ENCODE measurements at regions not wholly inside any gene's neighbourhood (a gene's known extent, or its start where the extent isn't known, plus 50 kb on each side); places are given as distances from the start of the nearest gene placed in this dataset.

DNA sequence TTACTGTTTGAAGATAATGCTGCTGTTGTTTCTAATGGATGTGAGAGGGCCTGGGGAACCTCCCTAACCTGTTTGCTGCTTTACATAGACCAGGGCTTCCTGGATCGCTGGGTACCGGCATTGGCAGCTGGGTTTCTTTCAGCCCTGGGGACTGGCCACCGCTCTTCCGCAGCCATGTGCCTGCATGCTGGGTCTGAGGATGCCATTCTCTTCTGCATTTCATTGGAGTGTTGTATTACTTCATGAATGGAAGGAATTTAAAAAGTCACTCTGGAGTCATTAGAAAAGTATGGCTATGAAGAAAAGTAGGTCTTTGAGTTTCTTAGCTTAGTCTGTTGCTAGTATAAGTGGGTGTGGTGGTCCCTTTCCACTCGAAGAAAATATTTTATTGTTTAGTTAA lies 107.3 kb upstream of the MGAT5 start:
- no peaks in the 10 kb centered on the region for H3K9me2 ChIP-seq (replicated peaks; ENCODE audit: control insufficient read depth, low read length)
- no peak overlapping the region for H3K4me3 ChIP-seq (ENCODE audit: low read length)
- H4K20me1 ChIP-seq (ENCODE audit: control insufficient read depth, insufficient read depth, low read depth, low read length) = no peaks in the 10 kb centered on the region
- no peak overlapping the region for H3K27ac ChIP-seq (ENCODE audit: low read depth, low read length)
- no peaks in the 10 kb centered on the region for H3K9me3 ChIP-seq (ENCODE audit: control insufficient read depth, insufficient read depth, low read length)
- H3F3A ChIP-seq (ENCODE audit: control insufficient read depth, insufficient read depth) = no peaks in the 10 kb centered on the region
- H3K27me3 ChIP-seq (ENCODE audit: control insufficient read depth, low read length) = no peaks in the 10 kb centered on the region
- peaks cover 89% of the 10 kb centered on the region for H3K79me2 ChIP-seq (ENCODE audit: control insufficient read depth, low read length)
- peaks cover 3% of the 10 kb centered on the region; the same call in 1 of the 2 replicates for H3K36me3 ChIP-seq (ENCODE audit: control insufficient read depth, low read length)
- peaks cover 3% of the 10 kb centered on the region; the same call in 1 of the 2 replicates for H3K4me1 ChIP-seq (ENCODE audit: control insufficient read depth, low read length)
- no peak overlapping the region for H3K4me2 ChIP-seq (ENCODE audit: low read length)
- TF ChIP-seq, protein P1, sequence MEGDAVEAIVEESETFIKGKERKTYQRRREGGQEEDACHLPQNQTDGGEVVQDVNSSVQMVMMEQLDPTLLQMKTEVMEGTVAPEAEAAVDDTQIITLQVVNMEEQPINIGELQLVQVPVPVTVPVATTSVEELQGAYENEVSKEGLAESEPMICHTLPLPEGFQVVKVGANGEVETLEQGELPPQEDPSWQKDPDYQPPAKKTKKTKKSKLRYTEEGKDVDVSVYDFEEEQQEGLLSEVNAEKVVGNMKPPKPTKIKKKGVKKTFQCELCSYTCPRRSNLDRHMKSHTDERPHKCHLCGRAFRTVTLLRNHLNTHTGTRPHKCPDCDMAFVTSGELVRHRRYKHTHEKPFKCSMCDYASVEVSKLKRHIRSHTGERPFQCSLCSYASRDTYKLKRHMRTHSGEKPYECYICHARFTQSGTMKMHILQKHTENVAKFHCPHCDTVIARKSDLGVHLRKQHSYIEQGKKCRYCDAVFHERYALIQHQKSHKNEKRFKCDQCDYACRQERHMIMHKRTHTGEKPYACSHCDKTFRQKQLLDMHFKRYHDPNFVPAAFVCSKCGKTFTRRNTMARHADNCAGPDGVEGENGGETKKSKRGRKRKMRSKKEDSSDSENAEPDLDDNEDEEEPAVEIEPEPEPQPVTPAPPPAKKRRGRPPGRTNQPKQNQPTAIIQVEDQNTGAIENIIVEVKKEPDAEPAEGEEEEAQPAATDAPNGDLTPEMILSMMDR (IDR thresholded peaks at IDR 0.05; ENCODE audit: low read depth, low read length, poor library complexity, severe bottlenecking) = no peak
- no peak for TF ChIP-seq EZH2phosphoT487 (IDR thresholded peaks at IDR 0.05; ENCODE audit: borderline replicate concordance, low read length)

DNA sequence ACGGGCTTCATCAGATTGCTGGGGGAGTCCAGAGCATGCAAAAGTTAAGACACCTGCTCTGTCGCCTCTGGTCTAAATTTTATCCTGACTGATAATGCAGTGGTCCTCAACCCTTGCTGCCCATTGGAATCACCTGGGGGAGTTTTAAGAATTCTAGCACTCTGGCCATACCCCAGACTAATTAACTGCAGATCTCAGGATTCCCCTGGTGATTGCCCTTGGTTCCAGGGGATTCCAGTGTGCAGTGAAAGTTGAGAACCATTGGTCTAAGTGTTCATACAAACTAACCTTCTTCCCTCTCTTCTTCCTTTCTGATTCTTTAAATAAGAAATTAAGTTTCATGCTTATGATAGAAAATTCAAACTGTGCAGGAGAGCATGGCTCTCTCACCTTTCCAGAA lies 105.7 kb upstream of the MGAT5 start:
- Histone ChIP-seq H3K4me3 (ENCODE audit: low read length) (no peak overlapping the region), H4K20me1 (ENCODE audit: control insufficient read depth, insufficient read depth, low read depth, low read length) (no peaks in the 10 kb centered on the region), H3K4me2 (ENCODE audit: low read length) (no peak overlapping the region), H3K27me3 (ENCODE audit: control insufficient read depth, low read length) (no peaks in the 10 kb centered on the region), H3K4me1 (ENCODE audit: control insufficient read depth, low read length) (peaks cover 3% of the 10 kb centered on the region; the same call in 1 of the 2 replicates), H3K79me2 (ENCODE audit: control insufficient read depth, low read length) (peaks cover 81% of the 10 kb centered on the region), H3K36me3 (ENCODE audit: control insufficient read depth, low read length) (peaks cover 3% of the 10 kb centered on the region; the same call in 1 of the 2 replicates), H3F3A (ENCODE audit: control insufficient read depth, insufficient read depth) (no peaks in the 10 kb centered on the region), H3K9me2 (replicated peaks; ENCODE audit: control insufficient read depth, low read length) (no peaks in the 10 kb centered on the region), H3K9me3 (ENCODE audit: control insufficient read depth, insufficient read depth, low read length) (no peaks in the 10 kb centered on the region), H3K27ac (ENCODE audit: low read depth, low read length) (no peak overlapping the region)
- no peak for TF ChIP-seq EZH2phosphoT487 (IDR thresholded peaks at IDR 0.05; ENCODE audit: borderline replicate concordance, low read length)
- TF ChIP-seq, protein P1 (IDR thresholded peaks at IDR 0.05; ENCODE audit: low read depth, low read length, poor library complexity, severe bottlenecking) = no peak

- H3F3A ChIP-seq (ENCODE audit: control insufficient read depth, insufficient read depth) = no peaks in the 10 kb centered on the region
- TF ChIP-seq, protein P1 (IDR thresholded peaks at IDR 0.05; ENCODE audit: low read depth, low read length, poor library complexity, severe bottlenecking) = no peak
- TF ChIP-seq EZH2phosphoT487 (IDR thresholded peaks at IDR 0.05; ENCODE audit: borderline replicate concordance, low read length) = no peak
- H3K9me3 ChIP-seq (ENCODE audit: control insufficient read depth, insufficient read depth, low read length) = no peaks in the 10 kb centered on the region
- H3K4me2 ChIP-seq (ENCODE audit: low read length) = no peak overlapping the region
- H3K4me1 ChIP-seq (ENCODE audit: control insufficient read depth, low read length) = peaks cover 10% of the 10 kb centered on the region
- peaks cover 3% of the 10 kb centered on the region; the same call in 1 of the 2 replicates for H3K36me3 ChIP-seq (ENCODE audit: control insufficient read depth, low read length)
- no peaks in the 10 kb centered on the region for H3K27me3 ChIP-seq (ENCODE audit: control insufficient read depth, low read length)
- H3K27ac ChIP-seq (ENCODE audit: low read depth, low read length) = no peak overlapping the region
- peaks cover 3% of the 10 kb centered on the region; the same call in 1 of the 2 replicates for H4K20me1 ChIP-seq (ENCODE audit: control insufficient read depth, insufficient read depth, low read depth, low read length)
- no peaks in the 10 kb centered on the region for H3K9me2 ChIP-seq (replicated peaks; ENCODE audit: control insufficient read depth, low read length)
- H3K4me3 ChIP-seq (ENCODE audit: low read length) = no peak overlapping the region
- H3K79me2 ChIP-seq (ENCODE audit: control insufficient read depth, low read length) = peaks cover 80% of the 10 kb centered on the region
Observed at GRCh38 chr2:134148843-134149472, 104.9 kb upstream of the MGAT5 start.

Data from DOHH2 (cell line).